T-helper 2 cell treated with Interferon-gamma antibody and Interleukin-4, amounts not matched to agents 100 ng/mL and 5 ng/mL, for 36 hours (primary cell): ENCODE measurements at regions not wholly inside any gene's neighbourhood (a gene's known extent, or its start where the extent isn't known, plus 50 kb on each side); places are given as distances from the start of the nearest gene placed in this dataset.

ENCODE experiments used
- intact Hi-C: fragments of 100-400 bp; cut with micrococcal nuclease; formaldehyde crosslinking; loops from one replicate; pipeline ENCODE4 v1.15.1; 2023

GRCh38 chr2:176641436-176641835 lies 372.2 kb downstream of the MTX2 start:
- intact Hi-C loops: no loop called here

GRCh38 chr2:176642074-176642473 lies 372.8 kb downstream of the MTX2 start:
- intact Hi-C loops: no loop called here

GRCh38 chr2:176643646-176644045 lies 374.4 kb downstream of the MTX2 start:
- intact Hi-C loops: no loop called here

GRCh38 chr2:176645494-176645893 lies 376.3 kb downstream of the MTX2 start:
- intact Hi-C loops: no loop called here

- intact Hi-C loops: no loop called here
Observed at GRCh38 chr2:176646033-176646615, 376.9 kb downstream of the MTX2 start.

GRCh38 chr2:176647325-176648165 lies 378.3 kb downstream of the MTX2 start:
- intact Hi-C loops: no loop called here

- intact Hi-C loops: no loop called here
Observed at GRCh38 chr2:176648700-176649297, 379.6 kb downstream of the MTX2 start.

GRCh38 chr2:176650104-176650837 lies 381.0 kb downstream of the MTX2 start:
- intact Hi-C loops: loop anchor here (5.0 kb wide), 1 partner anchor 508 kb away; no protein-coding TSS in a partner anchor

- intact Hi-C loops: loop anchor here (5.0 kb wide), 1 partner anchor 509 kb away; no protein-coding TSS in a partner anchor
Observed at GRCh38 chr2:176650838-176651555, 381.8 kb downstream of the MTX2 start.

- intact Hi-C loops: loop anchor here (1.0 to 5.0 kb wide), 3 partner anchors 495 to 525 kb away; no protein-coding TSS in a partner anchor
Observed at GRCh38 chr2:176652300-176653182, 383.3 kb downstream of the MTX2 start.

- intact Hi-C loops: loop anchor here (5.0 kb wide), 1 partner anchor 511 kb away; no protein-coding TSS in a partner anchor
Observed at GRCh38 chr2:176653479-176654443, 384.5 kb downstream of the MTX2 start.

- intact Hi-C loops: no loop called here
Observed at GRCh38 chr2:176656038-176656775, 387.0 kb downstream of the MTX2 start.

- intact Hi-C loops: no loop called here
Observed at GRCh38 chr2:176656776-176657140, 387.5 kb downstream of the MTX2 start.

- intact Hi-C loops: no loop called here
Observed at GRCh38 chr2:176657393-176657792, 388.2 kb downstream of the MTX2 start.

- intact Hi-C loops: no loop called here
Observed at GRCh38 chr2:176658708-176659107, 389.5 kb downstream of the MTX2 start.

- intact Hi-C loops: no loop called here
Observed at GRCh38 chr2:176662753-176663152, 393.5 kb downstream of the MTX2 start.

GRCh38 chr2:176664478-176664877 lies 395.2 kb downstream of the MTX2 start:
- intact Hi-C loops: no loop called here

GRCh38 chr2:176665086-176665485 lies 395.8 kb downstream of the MTX2 start:
- intact Hi-C loops: no loop called here
